ENCODE measurements at regions not wholly inside any gene's neighbourhood (a gene's known extent, or its start where the extent isn't known, plus 50 kb on each side); places are given as distances from the start of the nearest gene placed in this dataset.

- TF ChIP-seq, protein P1, sequence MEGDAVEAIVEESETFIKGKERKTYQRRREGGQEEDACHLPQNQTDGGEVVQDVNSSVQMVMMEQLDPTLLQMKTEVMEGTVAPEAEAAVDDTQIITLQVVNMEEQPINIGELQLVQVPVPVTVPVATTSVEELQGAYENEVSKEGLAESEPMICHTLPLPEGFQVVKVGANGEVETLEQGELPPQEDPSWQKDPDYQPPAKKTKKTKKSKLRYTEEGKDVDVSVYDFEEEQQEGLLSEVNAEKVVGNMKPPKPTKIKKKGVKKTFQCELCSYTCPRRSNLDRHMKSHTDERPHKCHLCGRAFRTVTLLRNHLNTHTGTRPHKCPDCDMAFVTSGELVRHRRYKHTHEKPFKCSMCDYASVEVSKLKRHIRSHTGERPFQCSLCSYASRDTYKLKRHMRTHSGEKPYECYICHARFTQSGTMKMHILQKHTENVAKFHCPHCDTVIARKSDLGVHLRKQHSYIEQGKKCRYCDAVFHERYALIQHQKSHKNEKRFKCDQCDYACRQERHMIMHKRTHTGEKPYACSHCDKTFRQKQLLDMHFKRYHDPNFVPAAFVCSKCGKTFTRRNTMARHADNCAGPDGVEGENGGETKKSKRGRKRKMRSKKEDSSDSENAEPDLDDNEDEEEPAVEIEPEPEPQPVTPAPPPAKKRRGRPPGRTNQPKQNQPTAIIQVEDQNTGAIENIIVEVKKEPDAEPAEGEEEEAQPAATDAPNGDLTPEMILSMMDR (IDR thresholded peaks at IDR 0.05), result no peak
- TF ChIP-seq POLR2A (IDR thresholded peaks at IDR 0.05) (no peak), EP300 (IDR thresholded peaks at IDR 0.05) (no peak)
These were observed 315.4 kb downstream of the LMO4 start for GRCh38 chr1:87644033-87644578.
